ENCODE measurements at regions not wholly inside any gene's neighbourhood (a gene's known extent, or its start where the extent isn't known, plus 50 kb on each side); places are given as distances from the start of the nearest gene placed in this dataset.
"Not testable (repeated sequence)": the region's sequence is repeated elsewhere in the genome, so short reads cannot be mapped to it uniquely, and the experiment has no call there.

DNA sequence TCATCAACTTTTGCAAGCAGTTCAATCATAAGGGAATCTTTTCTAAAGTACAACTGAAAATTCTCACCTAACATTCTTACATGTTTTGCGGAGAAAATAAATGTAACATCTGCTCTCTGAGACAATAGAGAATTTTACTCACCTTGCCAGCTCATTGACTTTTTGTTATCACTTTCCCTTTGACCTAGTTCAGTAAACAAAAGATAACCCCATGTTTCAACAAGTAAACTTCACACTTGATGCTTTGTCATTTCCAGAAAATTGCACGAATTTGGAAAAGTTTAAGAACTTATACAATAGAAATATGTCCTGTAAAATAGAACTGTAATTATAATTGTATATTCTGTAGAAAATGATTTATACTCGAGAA lies 1110.0 kb upstream of the ACVR2A start:
- DNase-seq, result no peak

DNA sequence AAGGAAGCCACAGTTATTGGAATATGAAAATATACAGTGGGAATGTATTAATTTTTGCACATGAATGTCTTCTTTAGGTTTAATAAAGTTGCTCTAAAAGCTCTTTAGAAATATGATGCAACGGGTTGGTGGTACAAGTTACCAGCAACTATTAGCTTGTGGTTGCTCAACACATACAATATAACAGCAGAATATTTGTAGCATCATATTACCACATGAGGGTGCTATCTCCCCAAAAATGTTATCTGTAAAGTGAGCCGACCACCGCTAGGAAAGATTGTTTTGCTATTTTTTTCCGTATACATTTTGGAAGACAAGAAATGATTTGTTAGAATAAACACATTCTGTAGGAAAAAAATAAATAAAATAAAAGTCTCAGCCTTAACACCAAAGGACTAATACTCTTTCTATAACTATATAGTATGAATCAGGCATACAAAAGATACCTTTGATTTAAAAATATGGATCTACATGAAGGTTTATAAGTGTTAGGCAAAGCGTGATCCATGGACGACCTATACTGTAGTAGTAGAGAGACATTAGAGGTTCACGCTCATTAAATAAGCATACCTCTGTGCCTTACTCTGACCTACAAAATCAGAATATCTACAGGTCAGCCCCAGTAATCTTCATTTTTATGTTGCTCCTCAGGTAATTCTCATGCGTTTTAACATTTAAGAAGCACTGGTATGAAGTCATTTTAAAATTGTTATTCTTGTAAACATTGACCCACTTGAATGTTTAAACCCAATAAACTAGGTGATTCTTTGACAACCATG lies 1110.6 kb upstream of the ACVR2A start:
- DNase-seq, result peak; percentile 65

DNA sequence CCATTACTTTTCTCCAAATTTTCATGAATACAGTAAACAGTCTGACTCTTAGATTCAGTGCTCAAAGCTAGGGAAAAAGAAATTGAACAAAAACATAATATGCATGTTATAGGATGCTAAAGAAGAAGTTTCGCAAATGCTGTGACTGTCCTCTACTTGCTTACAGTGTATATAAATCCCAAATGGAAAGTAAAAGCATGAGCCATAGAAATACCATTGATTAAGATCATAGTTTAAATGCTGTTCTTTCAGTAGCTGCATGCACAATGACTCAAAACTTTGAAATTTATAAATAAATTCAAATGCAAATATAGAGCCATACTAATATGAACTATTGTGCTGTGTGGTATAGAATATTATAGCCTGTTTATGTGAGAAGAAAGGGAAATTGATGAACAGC lies 1113.9 kb upstream of the ACVR2A start:
- DNase-seq, result peak; percentile 7

GRCh38 chr2:146721486-146721885 lies 1123.3 kb upstream of the ACVR2A start:
- DNase-seq, result no peak

- no peak for DNase-seq
These were observed 1124.7 kb upstream of the ACVR2A start for GRCh38 chr2:146720170-146720569.

DNA sequence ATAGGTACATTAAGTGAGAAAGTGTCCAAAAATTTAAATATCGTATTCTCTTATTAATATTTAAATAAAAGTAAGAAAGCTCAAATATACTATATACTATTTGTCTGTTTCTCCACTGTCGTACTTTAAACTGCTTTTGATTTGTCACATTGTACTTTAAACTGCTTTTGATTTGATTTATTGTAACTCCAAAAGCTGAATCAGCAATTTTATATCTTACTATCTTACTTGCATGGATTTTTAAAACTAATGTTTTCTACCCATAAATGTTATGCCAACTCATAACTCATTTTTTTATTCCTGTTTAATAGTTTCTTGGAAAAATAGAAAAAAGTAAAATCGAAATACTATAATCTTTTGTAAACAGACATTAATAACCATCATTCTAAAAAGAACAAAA lies 1128.2 kb upstream of the ACVR2A start:
- DNase-seq, result no peak

DNA sequence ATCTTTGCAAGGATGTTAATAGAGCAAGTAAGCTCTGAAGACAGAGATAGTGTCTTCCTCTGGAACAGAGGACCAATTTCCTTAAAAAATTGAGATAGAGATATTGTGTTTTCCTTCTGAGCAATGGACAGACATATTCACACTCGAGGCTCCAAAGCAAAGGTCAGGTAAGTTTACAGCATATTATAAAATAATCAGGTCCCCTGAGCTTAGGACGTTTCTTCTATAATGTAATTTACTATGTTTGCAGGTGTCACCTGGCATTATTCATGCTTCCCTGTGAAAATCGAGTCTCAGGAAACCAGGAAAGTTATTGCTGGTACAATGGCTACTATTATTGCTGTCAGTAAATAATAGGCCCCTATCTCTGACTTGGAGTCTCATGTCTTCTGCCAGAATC lies 1135.8 kb upstream of the ACVR2A start:
- DNase-seq, result no peak

- no peak for DNase-seq
These were observed 1143.6 kb upstream of the ACVR2A start for GRCh38 chr2:146701183-146701582.

GRCh38 chr2:146697307-146697706 lies 1147.5 kb upstream of the ACVR2A start:
- no peak for DNase-seq

DNA sequence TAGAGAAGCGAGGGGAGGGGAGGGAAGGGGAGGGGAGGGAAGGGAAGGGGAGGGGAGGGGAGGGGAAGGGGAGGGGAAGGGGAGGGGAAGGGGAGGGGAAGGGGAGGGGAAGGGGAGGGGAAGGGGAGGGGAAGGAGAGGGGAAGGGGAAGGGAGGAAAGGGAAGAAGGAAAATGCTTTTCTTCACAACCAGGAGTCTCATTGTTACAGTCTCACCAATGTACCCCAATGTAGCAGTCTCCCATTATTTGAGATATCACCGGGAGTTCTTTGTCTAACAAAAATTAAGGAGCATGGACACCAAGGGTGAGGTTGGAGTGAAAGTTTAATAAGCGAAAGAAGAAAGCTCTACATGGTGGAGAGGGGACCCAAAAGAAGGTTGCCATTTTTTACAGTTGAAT lies 1148.0 kb upstream of the ACVR2A start:
- not testable (repeated sequence) for DNase-seq

DNA sequence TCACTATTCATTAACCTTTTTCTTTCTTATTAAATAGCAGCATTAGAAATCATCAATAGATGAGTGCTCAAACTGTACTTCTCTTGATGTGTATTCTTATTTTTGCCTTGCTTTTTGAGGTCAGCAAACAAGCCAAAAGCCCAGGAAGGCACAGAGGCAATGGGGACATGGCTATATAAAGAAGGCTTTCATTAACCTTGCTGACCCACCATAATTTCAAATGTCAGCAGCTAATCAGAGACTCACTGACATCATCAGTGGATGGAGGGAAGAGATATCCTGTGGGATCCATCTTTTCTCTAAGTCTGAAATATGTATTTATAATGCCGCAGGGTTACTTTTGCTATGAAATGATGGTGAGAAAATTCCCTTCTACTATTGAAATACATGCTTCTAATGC lies 1162.8 kb upstream of the ACVR2A start:
- no peak for DNase-seq

DNA sequence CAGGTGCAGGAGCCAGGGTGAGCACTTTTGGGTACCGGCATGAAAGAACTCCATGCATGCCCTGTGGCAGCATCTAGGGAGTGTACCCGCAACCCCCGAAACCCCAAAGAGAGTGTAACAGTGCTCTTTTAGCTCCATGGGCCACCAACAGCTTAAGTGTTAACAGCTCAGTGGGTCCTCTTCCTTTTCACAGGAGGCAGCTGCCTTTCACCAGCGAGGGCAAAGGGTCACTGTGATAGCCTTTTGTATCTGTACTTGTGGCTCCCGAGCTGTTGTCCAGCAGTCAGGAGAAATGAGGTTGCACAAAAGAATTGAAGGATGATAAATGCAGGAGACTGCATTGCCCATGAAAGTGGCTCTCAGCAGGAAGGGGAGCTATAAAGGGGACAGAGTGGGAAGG lies 1166.3 kb upstream of the ACVR2A start:
- no peak for DNase-seq

DNA sequence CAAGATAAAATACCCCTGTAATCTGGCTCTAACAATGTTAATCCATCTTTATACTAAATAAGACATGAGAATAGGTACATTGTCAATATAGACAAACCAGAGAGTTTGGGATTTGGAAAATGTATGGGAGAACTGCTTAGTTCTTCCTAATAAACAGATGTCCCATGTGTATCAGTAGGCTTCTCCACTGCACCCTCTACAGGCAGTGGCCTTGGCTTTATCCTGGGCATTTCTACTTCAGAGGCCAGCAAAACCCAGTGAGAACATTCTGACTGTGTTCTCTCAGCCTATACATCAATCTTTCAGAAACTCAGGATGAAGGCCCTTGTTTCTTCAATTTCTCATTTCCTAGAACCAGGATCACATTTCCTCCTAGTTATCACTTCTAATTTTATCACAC lies 1167.5 kb upstream of the ACVR2A start:
- DNase-seq, result no peak

GRCh38 chr2:146669735-146670134 lies 1175.1 kb upstream of the ACVR2A start:
- DNase-seq, result no peak

DNA sequence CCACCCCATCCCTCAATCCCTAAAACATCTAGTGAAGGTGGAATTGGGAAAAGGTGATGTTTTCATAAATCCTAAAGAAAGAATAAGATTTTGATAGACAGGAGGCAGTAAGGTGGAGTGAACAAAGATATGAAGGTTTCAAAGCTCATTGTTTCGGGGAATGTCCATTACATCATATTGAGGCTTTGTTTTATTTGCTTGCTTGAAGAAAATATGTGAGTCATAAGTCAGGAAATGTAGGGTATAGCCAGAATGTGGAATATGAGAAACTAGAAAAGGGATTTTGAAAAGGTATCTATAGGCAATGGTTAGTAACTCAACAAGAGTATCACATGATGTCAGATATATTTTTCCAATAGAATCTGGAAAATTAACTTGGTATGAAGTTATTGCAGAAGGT lies 1178.5 kb upstream of the ACVR2A start:
- DNase-seq, result peak; percentile 14

GRCh38 chr2:146665800-146666199 lies 1179.0 kb upstream of the ACVR2A start:
- no peak for DNase-seq

- DNase-seq, result peak; percentile 51
These were observed 1183.2 kb upstream of the ACVR2A start for GRCh38 chr2:146661473-146662096.

GRCh38 chr2:146659976-146660375 lies 1184.9 kb upstream of the ACVR2A start:
- DNase-seq, result no peak

- DNase-seq, result peak; percentile 11
These were observed 1192.5 kb upstream of the ACVR2A start for GRCh38 chr2:146652311-146652710.

- DNase-seq, result no peak
These were observed 1193.5 kb upstream of the ACVR2A start for GRCh38 chr2:146651361-146651760.

DNA sequence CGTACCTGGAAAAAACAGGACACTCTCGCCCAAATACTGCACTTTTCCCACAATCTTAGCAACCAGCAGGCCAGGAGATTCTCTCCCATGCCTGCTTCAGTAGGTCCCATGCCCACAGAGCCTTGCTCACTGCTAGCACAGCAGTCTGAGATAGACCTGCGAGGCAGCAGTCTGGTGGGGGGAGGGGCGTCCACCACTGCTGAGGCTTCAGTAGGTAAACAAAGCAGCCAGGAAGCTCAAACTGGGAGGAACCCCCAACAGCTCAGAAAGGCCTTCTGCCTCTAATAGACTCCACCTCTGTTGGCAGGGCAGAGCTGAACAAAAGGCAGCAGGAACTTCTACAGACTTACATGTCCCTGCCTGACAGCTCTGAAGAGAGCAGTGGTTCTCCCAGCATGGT lies 1202.8 kb upstream of the ACVR2A start:
- DNase-seq, result no peak

DNA sequence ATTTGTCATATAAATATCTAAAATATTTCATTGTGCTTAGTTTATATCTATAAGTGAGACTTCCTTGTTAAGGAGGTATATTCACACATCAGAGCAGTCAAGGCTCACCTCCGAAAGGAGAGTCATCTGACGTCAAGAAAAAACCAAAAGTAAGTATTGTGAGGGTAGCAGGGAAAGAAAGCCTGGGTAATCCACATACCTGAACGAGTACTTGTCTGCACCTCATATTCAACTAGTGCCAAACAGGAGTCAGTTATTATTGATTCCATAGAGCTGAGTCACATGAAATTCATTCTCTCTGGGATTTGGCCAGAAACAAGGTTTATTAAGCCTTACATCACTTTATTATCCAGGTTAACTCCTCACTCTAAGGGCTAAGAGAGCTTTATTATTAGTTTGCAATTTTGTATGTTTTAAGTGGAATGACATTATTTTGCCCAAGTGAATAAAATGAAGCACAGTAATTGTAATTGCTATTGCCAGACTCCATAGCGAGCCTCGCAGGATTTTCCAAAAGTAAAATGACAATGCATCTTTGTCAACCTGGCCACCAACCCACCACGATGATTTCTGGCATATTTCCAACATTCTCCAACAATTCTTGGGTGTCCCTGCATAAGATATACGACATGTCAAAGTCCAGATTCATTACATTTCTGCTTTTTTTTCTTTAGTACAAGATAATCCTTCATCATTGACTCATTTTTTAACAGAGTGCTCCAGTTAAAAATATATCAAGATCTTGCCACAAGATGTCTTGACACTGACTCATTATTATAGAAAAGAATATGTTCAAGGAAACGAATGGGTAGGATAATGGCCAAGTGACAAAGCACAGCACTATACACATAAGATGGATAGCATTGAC lies 1210.4 kb upstream of the ACVR2A start:
- peak; percentile 87 for DNase-seq

DNA sequence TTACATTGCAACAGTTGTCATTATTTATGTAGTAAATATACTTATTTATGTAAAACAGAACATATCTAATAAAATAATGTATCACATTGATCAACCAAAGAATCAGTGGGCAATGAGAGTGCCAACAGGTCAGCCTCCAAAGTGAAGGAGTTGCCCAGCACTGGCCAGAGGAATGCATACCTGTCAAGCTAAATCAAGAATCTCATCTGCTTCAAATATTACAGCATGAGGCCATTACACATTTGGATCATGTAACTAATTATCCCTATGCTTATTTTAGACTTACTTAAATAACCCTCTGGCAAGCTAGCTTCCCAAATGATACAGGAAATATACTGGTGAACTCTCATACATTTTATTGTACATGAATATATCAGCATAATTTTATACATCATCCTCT lies 1211.7 kb upstream of the ACVR2A start:
- DNase-seq, result no peak

DNA sequence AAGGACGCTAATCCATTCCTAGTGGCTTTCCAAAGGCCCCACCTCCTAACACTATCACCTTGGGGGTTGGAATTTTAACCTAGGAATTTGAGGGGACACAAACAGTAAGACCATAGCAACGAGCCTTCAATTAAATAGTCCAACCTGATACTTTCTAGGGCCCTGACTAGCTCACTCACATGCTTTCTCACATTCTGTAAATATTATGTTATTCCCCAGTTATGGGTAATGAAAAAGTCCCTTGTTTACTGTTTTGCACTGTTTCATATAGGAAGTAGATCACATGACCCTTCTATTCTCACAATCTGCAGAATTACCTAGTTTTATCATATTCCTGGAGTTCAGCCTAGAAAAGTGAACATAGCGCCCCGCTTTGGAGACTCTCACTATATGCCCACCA lies 1212.1 kb upstream of the ACVR2A start:
- DNase-seq, result no peak
